ENCODE measurements at regions not wholly inside any gene's neighbourhood (a gene's known extent, or its start where the extent isn't known, plus 50 kb on each side); places are given as distances from the start of the nearest gene placed in this dataset.

DNA sequence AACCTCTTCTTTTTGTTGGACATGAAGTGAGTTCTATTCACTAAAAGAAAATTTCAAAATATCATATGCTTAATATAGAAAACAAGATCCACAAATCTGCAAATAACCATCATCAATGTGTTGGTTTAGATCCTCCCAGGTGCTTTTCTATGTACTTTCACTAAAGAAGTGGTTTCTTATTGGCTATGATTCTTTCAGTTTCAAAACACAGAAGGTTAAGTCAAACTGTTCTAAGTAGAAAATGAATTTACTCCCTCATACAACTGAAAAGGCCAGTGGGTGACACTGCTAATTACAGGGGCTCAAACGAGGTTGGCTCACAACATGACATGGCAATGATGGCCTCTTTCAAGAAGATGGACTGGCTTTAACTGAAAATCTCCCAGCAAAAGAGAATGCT lies 111.7 kb downstream of the GALR1 start:
- TF ChIP-seq EZH2 (IDR thresholded peaks at IDR 0.05; ENCODE audit: low read length) (no peak), CTCF (optimal IDR thresholded peaks at IDR 0.05 in 1 of 3, IDR thresholded peaks at IDR 0.05 in 1 of 3, conservative IDR thresholded peaks at IDR 0.05 in 1 of 3; ENCODE audit: extremely low read depth in 1 of 3, insufficient read depth in 2 of 3, low read length in 3 of 3) (no peak)
- dilution Hi-C loops (cut with MboI; ENCODE audit: extremely low pct_ligation_motif_present, low sequenced_read_pairs), result no loop called here
- FAIRE-seq, result no peak

DNA sequence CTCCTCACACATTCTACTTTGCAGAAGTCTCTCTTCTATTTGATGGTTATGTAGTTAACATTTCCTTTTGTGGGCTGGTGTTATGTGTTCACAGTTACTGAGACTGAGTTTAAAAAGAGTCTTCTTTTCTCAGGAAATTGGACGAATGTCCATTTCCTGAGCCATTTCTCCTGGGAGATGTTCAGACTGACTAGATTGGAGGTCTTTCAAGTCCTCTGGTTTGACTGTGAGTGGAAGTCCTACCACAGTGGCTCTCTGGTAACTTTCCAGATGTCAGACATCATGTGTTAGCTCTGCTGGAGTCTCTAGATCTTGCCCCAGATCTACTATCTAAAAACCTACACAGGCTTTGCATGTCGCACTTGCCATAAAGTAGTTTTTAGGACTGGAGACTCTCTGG lies 116.0 kb downstream of the GALR1 start:
- Histone ChIP-seq H3K27me3 (ENCODE audit: control insufficient read depth, extremely low read depth, insufficient read depth, low read length) (no peaks in the 10 kb centered on the region), H3K9me1 (ENCODE audit: control insufficient read depth, extremely low read depth, insufficient read depth, low read length) (no peaks in the 10 kb centered on the region), H3K4me3 (ENCODE audit: control insufficient read depth in 2 of 3, extremely low read depth in 1 of 3, insufficient read depth in 2 of 3, low read depth in 1 of 3, low read length in 3 of 3) (no peak overlapping the region), H4K20me1 (ENCODE audit: control insufficient read depth, extremely low read depth, insufficient read depth, low read length) (no peaks in the 10 kb centered on the region), H3K27ac (ENCODE audit: control insufficient read depth, insufficient read depth, low read length) (no peak overlapping the region), H2AFZ (ENCODE audit: control insufficient read depth, low read length) (no peak overlapping the region), H3K79me2 (ENCODE audit: control insufficient read depth, insufficient read depth, low read length) (no peaks in the 10 kb centered on the region), H3K9me3 (ENCODE audit: control insufficient read depth, low read depth, low read length) (peaks cover 2% of the 10 kb centered on the region), H3K4me1 (ENCODE audit: control insufficient read depth, extremely low read depth, insufficient read depth, low read length) (no peaks in the 10 kb centered on the region), H3K4me2 (ENCODE audit: control insufficient read depth, extremely low read depth, insufficient read depth, low read depth, low read length) (no peak overlapping the region), H3K9ac (ENCODE audit: control insufficient read depth, extremely low read depth, insufficient read depth, low read length) (no peak overlapping the region), H3K36me3 (ENCODE audit: control insufficient read depth in 2 of 2, extremely low read depth in 1 of 2, insufficient read depth in 2 of 2, low read length in 2 of 2) (no peaks in the 10 kb centered on the region)
- dilution Hi-C loops (cut with MboI; ENCODE audit: extremely low pct_ligation_motif_present, low sequenced_read_pairs), result no loop called here
- no peak for DNase-seq (ENCODE audit: low read depth, low spot score)
- no peak for FAIRE-seq
- TF ChIP-seq EZH2 (IDR thresholded peaks at IDR 0.05; ENCODE audit: low read length) (no peak), CTCF (optimal IDR thresholded peaks at IDR 0.05 in 1 of 3, IDR thresholded peaks at IDR 0.05 in 1 of 3, conservative IDR thresholded peaks at IDR 0.05 in 1 of 3; ENCODE audit: extremely low read depth in 1 of 3, insufficient read depth in 2 of 3, low read length in 3 of 3) (no peak)

More for the DNA sequence above, 111.7 kb downstream of the GALR1 start:
- Histone ChIP-seq H3K36me3 (ENCODE audit: control insufficient read depth in 2 of 2, extremely low read depth in 1 of 2, insufficient read depth in 2 of 2, low read length in 2 of 2) (no peaks in the 10 kb centered on the region), H4K20me1 (ENCODE audit: control insufficient read depth, extremely low read depth, insufficient read depth, low read length) (no peaks in the 10 kb centered on the region), H2AFZ (ENCODE audit: control insufficient read depth, low read length) (no peak overlapping the region), H3K27ac (ENCODE audit: control insufficient read depth, insufficient read depth, low read length) (no peak overlapping the region), H3K4me1 (ENCODE audit: control insufficient read depth, extremely low read depth, insufficient read depth, low read length) (no peaks in the 10 kb centered on the region), H3K27me3 (ENCODE audit: control insufficient read depth, extremely low read depth, insufficient read depth, low read length) (no peaks in the 10 kb centered on the region), H3K9me1 (ENCODE audit: control insufficient read depth, extremely low read depth, insufficient read depth, low read length) (no peaks in the 10 kb centered on the region), H3K9me3 (ENCODE audit: control insufficient read depth, low read depth, low read length) (no peaks in the 10 kb centered on the region), H3K9ac (ENCODE audit: control insufficient read depth, extremely low read depth, insufficient read depth, low read length) (no peak overlapping the region), H3K4me3 (ENCODE audit: control insufficient read depth in 2 of 3, extremely low read depth in 1 of 3, insufficient read depth in 2 of 3, low read depth in 1 of 3, low read length in 3 of 3) (no peak overlapping the region), H3K79me2 (ENCODE audit: control insufficient read depth, insufficient read depth, low read length) (no peaks in the 10 kb centered on the region), H3K4me2 (ENCODE audit: control insufficient read depth, extremely low read depth, insufficient read depth, low read depth, low read length) (no peak overlapping the region)
- DNase-seq (ENCODE audit: low read depth, low spot score), result no peak

Data from keratinocyte (primary cell).